SK-N-MC (cell line): ENCODE measurements at regions not wholly inside any gene's neighbourhood (a gene's known extent, or its start where the extent isn't known, plus 50 kb on each side); places are given as distances from the start of the nearest gene placed in this dataset.

Experiments used
- EZH2 ChIP-seq: fragments of 200-600 bp; sonication (generic); IDR thresholded peaks from one replicate; pipeline ENCODE4 v1.6.1; 2017; ENCODE audit warnings: antibody characterized with exemption
- FOXP2 ChIP-seq: optimal IDR thresholded peaks from 2 replicates; pipeline ENCODE3; 2011; ENCODE audit warnings: mild to moderate bottlenecking, moderate library complexity; ENCODE audit not compliant: insufficient read depth; ENCODE audit errors: extremely low read length, control extremely low read depth
- POLR2AphosphoS5 ChIP-seq: IDR thresholded peaks from 2 replicates; pipeline ENCODE4 v1.6.1; 2012; ENCODE audit warnings: mild to moderate bottlenecking, low read depth, low read length, borderline replicate concordance

- no peak for TF ChIP-seq POLR2AphosphoS5
- no peak for TF ChIP-seq FOXP2
- no peak for TF ChIP-seq EZH2
These were observed 483.8 kb downstream of the GALR1 start for GRCh38 chr18:77733292-77733903.
